ENCODE measurements at regions not wholly inside any gene's neighbourhood (a gene's known extent, or its start where the extent isn't known, plus 50 kb on each side); places are given as distances from the start of the nearest gene placed in this dataset.

DNA sequence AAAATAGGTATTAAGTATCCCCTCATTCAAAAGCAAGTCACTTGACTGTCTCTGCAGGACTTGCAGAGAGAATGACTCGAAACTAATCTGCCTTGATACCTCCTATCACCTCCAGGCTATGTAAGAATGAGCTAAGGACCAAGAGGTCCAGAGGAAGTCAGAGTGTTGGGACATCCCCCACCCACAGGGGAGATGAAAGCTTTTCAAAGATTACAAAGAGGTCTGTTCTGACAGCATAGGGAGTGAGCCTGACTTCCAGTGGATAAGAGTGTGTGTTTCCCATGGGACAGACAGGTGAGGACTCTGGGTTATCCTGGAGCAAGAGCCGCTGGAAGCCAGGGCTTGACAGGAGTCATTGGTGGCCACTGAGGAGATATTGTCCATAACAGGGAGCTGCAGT, 85.0 kb upstream of the TACR1 start:
- TF ChIP-seq CTCF (IDR thresholded peaks at IDR 0.05; ENCODE audit: low read depth, low read length), result no peak
- no peak for TF ChIP-seq POLR2A (IDR thresholded peaks at IDR 0.05; ENCODE audit: extremely low read depth, insufficient read length)
- no peak for TF ChIP-seq MAX (IDR thresholded peaks at IDR 0.05; ENCODE audit: low read depth, low read length)
